ENCODE measurements at regions not wholly inside any gene's neighbourhood (a gene's known extent, or its start where the extent isn't known, plus 50 kb on each side); places are given as distances from the start of the nearest gene placed in this dataset.
"Not testable (repeated sequence)": the region's sequence is repeated elsewhere in the genome, so short reads cannot be mapped to it uniquely, and the experiment has no call there.

DNA sequence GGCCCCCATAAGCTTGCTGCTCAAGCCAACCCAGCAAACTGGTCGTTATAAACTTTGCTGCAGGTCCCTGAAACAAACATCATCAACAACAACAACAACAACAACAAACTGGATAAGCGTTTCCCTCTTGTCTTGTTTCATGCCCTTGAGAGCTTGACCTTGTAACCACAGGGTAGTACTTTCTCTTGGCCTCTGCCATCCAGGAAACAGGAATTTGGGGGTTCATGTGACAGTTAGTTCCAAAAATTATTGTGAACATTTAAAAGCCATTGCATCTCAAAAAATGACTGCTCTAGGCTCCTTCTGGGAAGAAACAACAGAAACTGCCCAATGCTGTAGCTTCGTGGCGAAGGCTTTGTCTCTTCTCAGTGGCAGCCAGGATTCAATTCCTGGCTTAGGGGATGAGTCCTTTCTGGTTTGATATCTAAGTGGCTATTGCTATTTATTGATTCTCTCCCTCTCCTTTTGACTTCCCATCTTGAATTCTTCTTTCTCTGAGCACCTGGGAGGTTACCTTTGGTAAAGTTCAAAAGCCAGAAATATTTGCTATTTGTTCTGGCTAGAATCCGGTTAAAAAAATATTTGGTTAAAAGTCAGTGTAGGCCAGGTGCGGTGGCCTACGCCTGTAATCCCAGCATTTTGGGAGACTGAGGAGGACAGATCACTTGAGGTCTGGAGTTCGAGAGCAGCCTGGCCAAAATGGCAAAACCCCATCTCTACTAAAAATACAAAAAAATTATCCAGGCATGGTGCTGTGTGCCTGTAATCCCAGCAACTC, 52.0 kb upstream of the CPM start:
- Histone ChIP-seq H3K36me3 (no peaks in the 10 kb centered on the region), H3K9me3 (no peaks in the 10 kb centered on the region), H3K4me3 (no peak overlapping the region), H3K27me3 (no peaks in the 10 kb centered on the region), H3K27ac (no peak overlapping the region), H3K4me1 (no peaks in the 10 kb centered on the region)
- TF ChIP-seq, protein P1, sequence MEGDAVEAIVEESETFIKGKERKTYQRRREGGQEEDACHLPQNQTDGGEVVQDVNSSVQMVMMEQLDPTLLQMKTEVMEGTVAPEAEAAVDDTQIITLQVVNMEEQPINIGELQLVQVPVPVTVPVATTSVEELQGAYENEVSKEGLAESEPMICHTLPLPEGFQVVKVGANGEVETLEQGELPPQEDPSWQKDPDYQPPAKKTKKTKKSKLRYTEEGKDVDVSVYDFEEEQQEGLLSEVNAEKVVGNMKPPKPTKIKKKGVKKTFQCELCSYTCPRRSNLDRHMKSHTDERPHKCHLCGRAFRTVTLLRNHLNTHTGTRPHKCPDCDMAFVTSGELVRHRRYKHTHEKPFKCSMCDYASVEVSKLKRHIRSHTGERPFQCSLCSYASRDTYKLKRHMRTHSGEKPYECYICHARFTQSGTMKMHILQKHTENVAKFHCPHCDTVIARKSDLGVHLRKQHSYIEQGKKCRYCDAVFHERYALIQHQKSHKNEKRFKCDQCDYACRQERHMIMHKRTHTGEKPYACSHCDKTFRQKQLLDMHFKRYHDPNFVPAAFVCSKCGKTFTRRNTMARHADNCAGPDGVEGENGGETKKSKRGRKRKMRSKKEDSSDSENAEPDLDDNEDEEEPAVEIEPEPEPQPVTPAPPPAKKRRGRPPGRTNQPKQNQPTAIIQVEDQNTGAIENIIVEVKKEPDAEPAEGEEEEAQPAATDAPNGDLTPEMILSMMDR (IDR thresholded peaks at IDR 0.05): no peak
- intact Hi-C loops (cut with DNase I): no loop called here
- no peak for DNase-seq
- no peak for ATAC-seq
- no peak for FAIRE-seq
- WGBS, 2 donors: 64 to 72% methylated on average over 8 of the region's 8 CpGs

DNA sequence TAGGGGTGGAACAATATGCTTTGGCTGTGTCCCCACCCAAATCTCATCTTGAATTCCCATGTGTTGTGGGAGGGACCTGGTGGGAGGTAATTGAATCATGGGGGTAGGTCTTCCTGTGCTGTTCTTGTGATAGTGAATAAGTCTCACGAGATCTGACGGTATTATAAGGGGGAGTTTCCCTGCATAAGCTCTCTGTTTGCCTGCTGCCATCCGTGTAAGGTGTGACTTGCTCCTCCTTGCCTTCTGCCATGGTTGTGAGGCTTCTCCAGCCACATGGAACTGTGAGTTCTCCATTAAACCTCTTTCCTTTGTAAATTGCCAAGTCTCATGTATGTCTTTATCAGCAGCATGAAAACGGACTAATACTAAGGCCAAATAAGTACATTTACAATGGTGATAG, 64.6 kb upstream of the CPM start:
- WGBS, 2 donors: 90 to 92% methylated on average over 4 of the region's 4 CpGs
- H3K4me3 ChIP-seq; H3K36me3 ChIP-seq; H3K27me3 ChIP-seq; DNase-seq; intact Hi-C loops (cut with DNase I); FAIRE-seq; H3K4me1 ChIP-seq; ATAC-seq; H3K27ac ChIP-seq; H3K9me3 ChIP-seq: not testable (repeated sequence)

DNA sequence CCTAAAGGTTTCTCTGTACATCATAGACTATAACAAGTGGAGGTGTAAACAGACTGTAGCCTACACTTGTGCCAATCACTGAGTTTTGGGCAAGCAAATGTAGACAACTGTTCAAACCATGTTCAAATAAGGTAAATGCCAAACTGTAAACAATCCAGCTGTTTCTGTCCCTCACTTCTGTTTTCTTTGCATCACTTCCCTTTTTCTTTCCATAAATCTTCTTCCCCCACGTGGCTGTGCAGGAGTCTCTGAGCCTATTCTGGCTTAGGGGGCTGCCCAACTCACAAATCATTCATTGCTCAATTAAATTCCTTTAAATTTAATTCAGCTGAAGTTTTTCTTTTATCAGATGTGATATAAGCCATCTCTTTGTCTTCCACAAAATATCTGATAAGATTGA, 65.1 kb upstream of the CPM start:
- Histone ChIP-seq H3K27ac (no peak overlapping the region), H3K4me1 (no peaks in the 10 kb centered on the region), H3K9me3 (no peaks in the 10 kb centered on the region), H3K36me3 (no peaks in the 10 kb centered on the region), H3K4me3 (no peak overlapping the region), H3K27me3 (no peaks in the 10 kb centered on the region)
- intact Hi-C loops (cut with DNase I): no loop called here
- no peak for FAIRE-seq
- TF ChIP-seq, protein P1 (IDR thresholded peaks at IDR 0.05): no peak
- ATAC-seq: no peak
- DNase-seq: no peak
- 87 to 100% methylated on average over 1 of the region's 1 CpG for WGBS, 2 donors

DNA sequence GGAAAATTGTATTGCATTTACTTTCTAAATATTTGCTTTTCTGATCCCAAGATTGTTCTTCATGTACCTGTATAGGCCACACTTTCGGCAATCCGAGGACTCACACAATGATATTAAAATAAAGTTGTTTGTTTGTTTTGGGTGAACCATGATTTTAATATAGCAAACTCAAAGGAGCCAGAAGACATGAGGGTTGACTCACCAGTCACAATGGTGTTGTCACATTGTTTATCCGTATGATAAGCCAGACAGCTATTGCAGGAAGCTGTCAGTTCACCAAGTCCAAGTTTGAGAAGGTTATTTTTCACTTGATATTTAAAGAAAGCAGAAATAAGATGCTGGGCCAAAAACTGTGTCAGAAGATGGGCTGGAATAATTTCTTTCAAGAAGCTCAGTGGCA, 67.1 kb upstream of the CPM start:
- H3K36me3 ChIP-seq: no peaks in the 10 kb centered on the region
- H3K27me3 ChIP-seq: no peaks in the 10 kb centered on the region
- DNase-seq (no peak), FAIRE-seq (no peak), ATAC-seq (peak in 1 of 4 donors; percentile 44)
- H3K4me1 ChIP-seq: no peaks in the 10 kb centered on the region
- 63 to 68% methylated on average over 3 of the region's 3 CpGs for WGBS, 2 donors
- H3K9me3 ChIP-seq: no peaks in the 10 kb centered on the region
- intact Hi-C loops (cut with DNase I): no loop called here
- TF ChIP-seq, protein P1 (IDR thresholded peaks at IDR 0.05): no peak
- H3K4me3 ChIP-seq: no peak overlapping the region
- no peak overlapping the region for H3K27ac ChIP-seq

DNA sequence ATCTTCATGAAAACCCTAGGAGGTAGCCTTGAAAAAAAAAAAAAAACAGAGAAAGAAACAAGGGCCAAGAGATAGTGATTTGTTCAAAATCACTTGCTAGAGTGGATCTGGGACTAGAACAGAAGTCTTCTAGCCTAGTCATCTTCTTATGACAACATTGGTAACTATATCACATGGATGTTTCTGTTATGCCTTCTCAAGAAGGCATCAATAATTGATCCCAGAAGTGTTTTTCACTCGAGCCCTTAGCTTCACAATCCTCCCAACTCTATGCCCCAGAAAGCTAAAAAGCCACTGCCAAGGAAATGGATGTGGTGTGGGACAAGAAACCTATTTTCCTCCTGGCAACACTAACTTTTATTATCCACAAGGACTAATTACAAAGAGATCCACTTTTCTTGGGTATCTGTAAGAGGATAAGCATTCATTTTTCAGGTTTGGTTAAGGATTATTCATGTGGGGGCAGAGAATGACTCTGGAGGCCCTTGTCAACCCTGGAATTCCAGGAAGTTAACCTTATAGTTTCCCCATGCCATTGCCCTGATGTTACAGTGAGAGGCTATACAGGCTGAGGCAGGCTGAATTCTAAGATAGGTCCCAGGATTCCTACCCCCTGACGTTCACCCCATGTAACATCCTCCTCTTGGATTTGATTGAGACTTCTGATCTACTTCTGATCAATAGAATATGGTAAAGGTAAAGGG, 67.7 kb upstream of the CPM start:
- ATAC-seq (no peak), FAIRE-seq (no peak), DNase-seq (no peak)
- H3K4me1 ChIP-seq: no peaks in the 10 kb centered on the region
- H3K9me3 ChIP-seq: no peaks in the 10 kb centered on the region
- intact Hi-C loops (cut with DNase I): no loop called here
- H3K27ac ChIP-seq: no peak overlapping the region
- no peak overlapping the region for H3K4me3 ChIP-seq
- H3K27me3 ChIP-seq: no peaks in the 10 kb centered on the region
- TF ChIP-seq, protein P1 (IDR thresholded peaks at IDR 0.05): no peak
- H3K36me3 ChIP-seq: no peaks in the 10 kb centered on the region
- 59 to 63% methylated on average over 2 of the region's 2 CpGs for WGBS, 2 donors

All from pancreas (tissue), 10 donors.